ENCODE measurements at regions not wholly inside any gene's neighbourhood (a gene's known extent, or its start where the extent isn't known, plus 50 kb on each side); places are given as distances from the start of the nearest gene placed in this dataset.
"Not testable (repeated sequence)": the region's sequence is repeated elsewhere in the genome, so short reads cannot be mapped to it uniquely, and the experiment has no call there.

GRCh38 chr12:5165296-5165970, 121.8 kb downstream of the KCNA5 start:
- no peak for DNase-seq

- DNase-seq: no peak
Observed at GRCh38 chr12:5166976-5167375, 123.3 kb downstream of the KCNA5 start.

- no peak for DNase-seq
Observed at GRCh38 chr12:5168148-5168547, 124.5 kb downstream of the KCNA5 start.

- DNase-seq: no peak
Observed at GRCh38 chr12:5170844-5171243, 127.2 kb downstream of the KCNA5 start.

GRCh38 chr12:5171701-5172100, 128.0 kb downstream of the KCNA5 start:
- peak in 1 of 2 experiments; percentile 33 for DNase-seq

- DNase-seq: no peak
Observed at GRCh38 chr12:5172886-5173285, 129.2 kb downstream of the KCNA5 start.

GRCh38 chr12:5173511-5174011, 129.9 kb downstream of the KCNA5 start:
- DNase-seq: no peak

- not testable (repeated sequence) for DNase-seq
Observed at GRCh38 chr12:5175415-5175814, 131.7 kb downstream of the KCNA5 start.

GRCh38 chr12:5176036-5176435, 132.4 kb downstream of the KCNA5 start:
- no peak for DNase-seq

GRCh38 chr12:5177096-5177495, 133.4 kb downstream of the KCNA5 start:
- DNase-seq: no peak

GRCh38 chr12:5177731-5178130, 134.1 kb downstream of the KCNA5 start:
- no peak for DNase-seq

- no peak for DNase-seq
Observed at GRCh38 chr12:5178571-5178970, 134.9 kb downstream of the KCNA5 start.

- peak in 1 of 2 experiments; percentile 2 for DNase-seq
Observed at GRCh38 chr12:5180496-5180895, 136.8 kb downstream of the KCNA5 start.

- DNase-seq: no peak
Observed at GRCh38 chr12:5184186-5184585, 140.5 kb downstream of the KCNA5 start.

- no peak for DNase-seq
Observed at GRCh38 chr12:5185435-5186069, 141.9 kb downstream of the KCNA5 start.

GRCh38 chr12:5186715-5187114, 143.0 kb downstream of the KCNA5 start:
- no peak for DNase-seq

- no peak for DNase-seq
Observed at GRCh38 chr12:5187136-5187535, 143.5 kb downstream of the KCNA5 start.

GRCh38 chr12:5188472-5188871, 144.8 kb downstream of the KCNA5 start:
- DNase-seq: no peak

- no peak for DNase-seq
Observed at GRCh38 chr12:5189173-5189572, 145.5 kb downstream of the KCNA5 start.

- DNase-seq: no peak
Observed at GRCh38 chr12:5191803-5192538, 148.3 kb downstream of the KCNA5 start.

GRCh38 chr12:5192726-5193125, 149.0 kb downstream of the KCNA5 start:
- DNase-seq: no peak

GRCh38 chr12:5194306-5194705, 150.6 kb downstream of the KCNA5 start:
- DNase-seq: no peak

- DNase-seq: no peak
Observed at GRCh38 chr12:5195244-5195643, 151.6 kb downstream of the KCNA5 start.

GRCh38 chr12:5195691-5196090, 152.0 kb downstream of the KCNA5 start:
- no peak for DNase-seq

Measured in NCI-H524 (cell line).